ENCODE measurements at regions not wholly inside any gene's neighbourhood (a gene's known extent, or its start where the extent isn't known, plus 50 kb on each side); places are given as distances from the start of the nearest gene placed in this dataset.

DNA sequence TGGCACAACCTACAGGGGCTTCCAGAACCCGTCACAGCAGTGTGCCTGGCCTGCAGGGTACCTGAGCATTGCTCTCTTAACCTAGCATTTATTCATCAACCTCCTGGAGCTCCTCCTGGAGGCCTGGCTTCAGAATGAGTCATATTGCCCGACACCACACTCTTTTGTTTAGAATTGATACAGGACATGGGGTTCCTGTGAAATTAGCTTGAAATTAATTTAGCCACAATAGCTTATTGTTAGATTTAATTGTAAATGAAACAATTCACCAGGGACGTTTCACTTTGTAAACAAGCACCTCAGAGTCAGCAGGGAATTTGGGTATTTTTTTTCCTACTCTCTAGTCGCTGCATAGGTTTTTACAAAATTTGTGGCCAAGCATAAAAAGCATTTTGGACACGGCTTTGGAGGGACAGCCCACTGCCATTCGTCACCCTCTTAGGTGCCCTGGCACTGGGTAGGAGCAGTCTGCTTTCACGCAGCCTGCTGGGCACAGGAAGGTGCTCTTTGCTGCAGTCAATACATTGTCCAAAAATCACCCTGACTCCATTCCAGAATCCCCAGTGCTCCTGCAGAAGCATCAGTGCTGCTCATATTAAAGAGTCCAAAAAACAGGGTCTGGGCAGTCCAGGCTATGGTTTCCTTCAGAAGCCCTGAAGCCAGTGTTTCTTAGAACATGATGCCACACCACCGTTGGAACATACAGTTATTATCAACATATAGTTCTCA is 60.8 kb upstream of the MEF2A start:
- no peak overlapping the region; the same call in 1 of the 2 replicates for H3K4me3 ChIP-seq (ENCODE audit: low read length)
- no peak for TF ChIP-seq ZNF274 (IDR thresholded peaks at IDR 0.05; ENCODE audit: low read depth, low read length)

GRCh38 chr15:99506399-99506798 is 59.4 kb upstream of the MEF2A start:
- no peak overlapping the region for H3K4me3 ChIP-seq (ENCODE audit: low read length)
- no peak for TF ChIP-seq ZNF274 (IDR thresholded peaks at IDR 0.05; ENCODE audit: low read depth, low read length)

DNA sequence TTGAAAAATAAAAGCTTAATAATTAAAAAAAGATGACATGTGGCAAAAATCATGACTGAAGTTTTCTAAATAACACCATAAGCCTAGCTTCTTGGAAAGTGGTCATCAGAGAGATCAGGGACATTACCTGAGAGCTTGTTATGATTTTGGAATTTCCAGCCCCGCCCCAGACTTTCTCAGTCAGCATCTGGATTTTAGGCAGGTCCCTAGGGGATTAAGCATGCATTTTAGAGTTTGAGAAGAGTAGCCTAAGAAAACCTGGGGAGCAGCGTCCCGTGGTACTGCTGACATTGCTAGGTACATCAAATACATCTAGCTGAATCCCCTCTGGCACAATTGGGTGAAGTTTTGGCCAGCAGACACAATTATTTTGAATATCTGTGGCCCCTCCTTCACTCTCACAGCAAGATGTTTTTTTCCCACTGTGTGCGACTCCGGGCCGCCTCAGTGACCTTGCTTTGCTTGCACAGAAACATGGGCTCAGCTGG is 58.7 kb upstream of the MEF2A start:
- H3K4me3 ChIP-seq (ENCODE audit: low read length), result peak overlapping the region; percentile 5; the same call in 1 of the 2 replicates
- TF ChIP-seq ZNF274 (IDR thresholded peaks at IDR 0.05; ENCODE audit: low read depth, low read length), result no peak

GRCh38 chr15:99507504-99508310 is 58.1 kb upstream of the MEF2A start:
- no peak for TF ChIP-seq ZNF274 (IDR thresholded peaks at IDR 0.05; ENCODE audit: low read depth, low read length)
- H3K4me3 ChIP-seq (ENCODE audit: low read length), result peak overlapping the region; percentile 13; the same call in 1 of the 2 replicates

DNA sequence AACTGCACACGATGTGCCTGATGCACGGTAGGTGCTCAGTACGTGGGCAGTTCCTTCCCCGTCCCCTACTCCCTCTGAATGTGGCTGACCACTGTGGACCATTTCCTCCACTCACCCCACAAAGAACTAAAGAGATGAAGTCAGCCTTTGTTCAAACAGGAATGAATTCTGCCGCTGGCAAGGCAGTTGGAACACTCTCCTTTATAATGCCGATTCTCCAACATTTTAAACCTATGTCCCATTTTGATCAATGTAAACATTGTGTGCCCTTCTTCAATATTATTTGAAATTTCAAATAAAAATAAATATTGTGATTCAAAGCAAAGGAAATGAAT is 57.5 kb upstream of the MEF2A start:
- TF ChIP-seq ZNF274 (IDR thresholded peaks at IDR 0.05; ENCODE audit: low read depth, low read length), result no peak
- H3K4me3 ChIP-seq (ENCODE audit: low read length), result peak overlapping the region; percentile 13; the same call in 1 of the 2 replicates

DNA sequence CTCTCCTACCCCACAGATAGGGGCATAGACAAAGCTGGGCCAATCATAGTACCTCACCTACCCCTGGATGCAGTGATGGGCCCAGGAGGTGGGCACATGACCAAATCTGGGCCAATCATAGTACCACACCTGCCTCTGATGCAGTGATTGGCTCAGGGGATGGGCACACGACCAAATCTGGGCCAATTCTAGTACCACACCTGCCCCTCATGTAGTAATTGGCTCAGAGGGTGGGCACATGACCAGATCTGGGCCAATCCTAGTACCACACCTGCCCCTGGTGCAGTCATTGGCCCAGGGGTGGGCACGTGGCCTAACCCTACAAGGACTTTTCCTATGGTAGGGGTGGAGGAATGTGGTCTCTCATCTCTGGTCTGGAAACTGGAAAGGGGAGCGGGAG is 56.9 kb upstream of the MEF2A start:
- H3K4me3 ChIP-seq (ENCODE audit: low read length), result no peak overlapping the region
- TF ChIP-seq ZNF274 (IDR thresholded peaks at IDR 0.05; ENCODE audit: low read depth, low read length), result no peak

DNA sequence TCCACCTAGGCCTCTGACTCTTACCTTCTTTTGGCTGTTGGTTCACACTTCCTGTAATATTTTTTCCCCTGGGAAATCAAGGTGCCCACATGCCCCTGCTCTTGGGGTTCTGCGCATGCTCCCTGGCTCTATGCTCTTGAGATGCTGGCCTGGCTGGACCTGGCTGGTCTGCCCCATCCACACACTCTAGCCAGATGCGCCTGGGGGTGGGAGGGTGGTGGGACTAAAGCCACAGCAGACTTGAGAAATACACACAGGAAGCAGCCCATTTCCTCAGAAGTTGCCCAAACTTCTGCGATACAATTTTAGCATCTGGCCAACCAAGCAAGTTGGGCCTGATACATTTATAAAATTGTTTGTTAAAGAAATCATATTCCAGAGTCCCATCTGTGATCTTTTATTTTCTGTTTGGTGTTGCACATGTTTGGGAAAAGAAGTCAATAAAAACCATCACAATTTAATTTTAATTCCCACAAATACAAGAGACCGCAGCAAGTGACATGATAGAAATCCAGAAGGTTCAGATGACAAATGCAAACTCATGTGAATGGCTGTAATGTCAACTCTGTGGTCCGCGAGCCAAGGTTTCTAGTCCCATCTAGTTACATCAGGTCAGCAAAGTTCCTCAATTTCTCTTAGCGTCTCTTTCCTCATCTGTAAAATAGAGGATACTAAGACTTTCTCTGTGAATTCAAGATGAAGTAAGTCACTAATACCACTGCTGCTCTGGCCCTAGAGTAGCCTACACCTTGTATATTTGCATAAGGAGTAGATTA is 55.9 kb upstream of the MEF2A start:
- no peak for TF ChIP-seq ZNF274 (IDR thresholded peaks at IDR 0.05; ENCODE audit: low read depth, low read length)
- H3K4me3 ChIP-seq (ENCODE audit: low read length), result peak overlapping the region; percentile 2; the same call in 1 of the 2 replicates

DNA sequence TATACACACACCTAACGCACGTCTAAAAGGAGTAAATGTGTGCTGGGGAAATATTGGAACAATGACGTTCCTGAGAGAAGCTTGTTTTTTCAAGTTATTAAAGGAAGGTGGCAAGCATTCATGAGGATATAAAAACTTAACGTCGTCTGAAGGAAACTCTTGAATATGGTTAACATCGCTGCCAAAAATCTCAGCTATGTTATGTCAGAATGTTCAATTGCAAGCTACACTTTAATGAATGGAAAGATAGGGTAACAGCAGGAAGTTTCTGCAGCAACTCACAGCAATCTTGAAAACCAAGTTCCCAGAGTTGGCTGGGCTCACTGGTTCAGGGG is 54.3 kb upstream of the MEF2A start:
- no peak for TF ChIP-seq ZNF274 (IDR thresholded peaks at IDR 0.05; ENCODE audit: low read depth, low read length)
- peak overlapping the region; percentile 59; the same call in 1 of the 2 replicates for H3K4me3 ChIP-seq (ENCODE audit: low read length)

DNA sequence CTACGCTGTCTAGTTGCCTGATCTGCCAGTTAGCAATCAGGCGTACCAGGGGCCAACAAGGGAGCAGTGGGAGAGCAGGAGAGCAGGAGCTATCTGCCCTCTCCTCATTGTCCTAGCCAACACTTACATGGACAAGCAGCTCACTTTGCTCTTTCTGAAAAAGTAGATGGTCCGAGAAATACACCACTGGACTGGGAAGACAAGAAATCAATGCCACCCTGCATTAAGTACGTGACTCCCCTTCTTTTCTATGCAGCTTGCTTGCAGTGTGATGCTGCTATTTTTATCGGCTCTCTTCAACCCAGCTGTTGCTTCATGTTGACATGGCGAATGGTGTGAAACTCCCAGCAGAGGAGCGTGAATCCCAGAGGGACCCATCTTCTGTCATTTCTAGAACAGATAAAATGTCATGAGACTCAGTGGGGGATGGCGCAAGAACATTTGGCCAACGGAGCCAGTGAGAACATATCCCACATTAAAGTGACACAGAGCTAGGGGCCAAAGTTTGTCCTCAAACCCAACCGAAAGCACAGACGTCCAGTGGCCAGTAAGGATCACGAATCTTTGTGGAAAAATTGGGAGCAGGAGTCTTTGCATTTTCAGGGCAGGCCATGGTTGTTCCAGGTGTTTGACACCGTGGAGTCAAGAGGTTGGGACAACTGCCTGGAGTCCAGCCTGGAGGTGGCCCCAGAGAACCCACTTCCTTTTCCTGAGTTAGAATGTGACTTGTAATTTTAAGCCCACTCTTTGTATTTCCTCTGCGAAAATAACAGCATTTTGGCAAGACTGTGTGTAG is 53.7 kb upstream of the MEF2A start:
- no peak for TF ChIP-seq ZNF274 (IDR thresholded peaks at IDR 0.05; ENCODE audit: low read depth, low read length)
- peak overlapping the region; percentile 59; the same call in 1 of the 2 replicates for H3K4me3 ChIP-seq (ENCODE audit: low read length)

DNA sequence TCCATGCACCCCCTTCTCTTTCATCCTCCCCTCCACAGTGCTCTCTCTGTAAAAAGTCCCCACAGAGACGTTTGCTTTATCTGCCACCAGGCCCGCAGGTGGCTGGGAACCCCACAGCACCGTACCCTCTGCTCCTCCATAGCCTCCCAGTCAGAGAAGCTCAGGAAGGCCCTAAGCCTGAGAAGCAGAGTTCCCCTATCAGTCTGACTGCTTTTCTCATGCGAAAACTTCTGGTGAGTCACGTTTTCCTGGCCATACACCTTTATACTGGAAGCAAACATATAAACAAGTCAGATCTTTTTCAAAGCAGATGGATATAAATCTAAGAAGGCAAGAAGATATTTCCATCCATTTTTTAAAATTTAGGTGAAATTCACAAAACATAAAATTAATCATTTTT is 51.5 kb upstream of the MEF2A start:
- H3K4me3 ChIP-seq (ENCODE audit: low read length), result no peak overlapping the region
- no peak for TF ChIP-seq ZNF274 (IDR thresholded peaks at IDR 0.05; ENCODE audit: low read depth, low read length)
